DOHH2 (cell line): ENCODE measurements at regions not wholly inside any gene's neighbourhood (a gene's known extent, or its start where the extent isn't known, plus 50 kb on each side); places are given as distances from the start of the nearest gene placed in this dataset.

ENCODE experiments used
- H3F3A ChIP-seq: fragments of 200-600 bp; sonication (generic), shearing (Covaris generic); 2 replicates; pipeline ENCODE4 v1.6.0; 2016; ENCODE audit warnings: antibody characterized with exemption, mild to moderate bottlenecking; ENCODE audit not compliant: control insufficient read depth, insufficient read depth
- H3K27ac ChIP-seq: fragments of 200-600 bp; sonication (generic); 2 replicates; pipeline ENCODE4 v1.5.1; 2014; ENCODE audit warnings: low read depth, mild to moderate bottlenecking, low read length, moderate library complexity
- H3K27me3 ChIP-seq: fragments of 200-600 bp; sonication (generic); 2 replicates; pipeline ENCODE4 v1.6.1; 2014; ENCODE audit warnings: mild to moderate bottlenecking, low read length, mixed read lengths; ENCODE audit not compliant: control insufficient read depth
- H3K36me3 ChIP-seq: fragments of 200-600 bp; sonication (generic); 2 replicates; pipeline ENCODE4 v1.6.1; 2014; ENCODE audit warnings: mild to moderate bottlenecking, low read length, moderate library complexity, mixed read lengths; ENCODE audit not compliant: control insufficient read depth
- H3K4me1 ChIP-seq: fragments of 200-600 bp; sonication (generic); 2 replicates; pipeline ENCODE4 v1.6.1; 2014; ENCODE audit warnings: mild to moderate bottlenecking, low read length, mixed read lengths; ENCODE audit not compliant: control insufficient read depth
- H3K4me2 ChIP-seq: fragments of 200-600 bp; sonication (generic); 2 replicates; pipeline ENCODE4 v1.6.0; 2014; ENCODE audit warnings: mild to moderate bottlenecking, low read length, moderate library complexity
- H3K4me3 ChIP-seq: fragments of 200-600 bp; sonication (generic); 2 replicates; pipeline ENCODE4 v1.5.1; 2014; ENCODE audit warnings: mild to moderate bottlenecking, low read length, mixed read lengths
- H3K79me2 ChIP-seq: fragments of 200-600 bp; sonication (generic); 2 replicates; pipeline ENCODE4 v1.6.1; 2014; ENCODE audit warnings: mild to moderate bottlenecking, low read length, mixed read lengths; ENCODE audit not compliant: control insufficient read depth
- H3K9me2 ChIP-seq: fragments of 200-600 bp; sonication (generic); replicated peaks from 2 replicates; pipeline ENCODE4 v1.6.1; 2014; ENCODE audit warnings: mild to moderate bottlenecking, low read length, mixed read lengths; ENCODE audit not compliant: control insufficient read depth
- H3K9me3 ChIP-seq: fragments of 200-600 bp; sonication (generic); 2 replicates; pipeline ENCODE4 v1.6.1; 2014; ENCODE audit warnings: antibody characterized with exemption, low read length, mixed read lengths; ENCODE audit not compliant: control insufficient read depth, insufficient read depth
- H4K20me1 ChIP-seq: fragments of 200-600 bp; sonication (generic); 2 replicates; pipeline ENCODE4 v1.6.0; 2014; ENCODE audit warnings: low read depth, mild to moderate bottlenecking, antibody characterized with exemption, low read length, moderate library complexity; ENCODE audit not compliant: control insufficient read depth, insufficient read depth
- EZH2phosphoT487 ChIP-seq: fragments of 200-600 bp; sonication (generic); IDR thresholded peaks from 2 replicates; pipeline ENCODE4 v1.6.1; 2017; ENCODE audit warnings: borderline replicate concordance, mild to moderate bottlenecking, antibody characterized with exemption, low read length, moderate library complexity, mixed read lengths
- TF ChIP-seq, protein P1 (sequence below): fragments of 200-600 bp; sonication (generic); IDR thresholded peaks from one replicate; pipeline ENCODE4 v1.5.1; 2014; ENCODE audit warnings: antibody characterized with exemption, mild to moderate bottlenecking, low read depth, low read length; ENCODE audit not compliant: poor library complexity, severe bottlenecking

DNA sequence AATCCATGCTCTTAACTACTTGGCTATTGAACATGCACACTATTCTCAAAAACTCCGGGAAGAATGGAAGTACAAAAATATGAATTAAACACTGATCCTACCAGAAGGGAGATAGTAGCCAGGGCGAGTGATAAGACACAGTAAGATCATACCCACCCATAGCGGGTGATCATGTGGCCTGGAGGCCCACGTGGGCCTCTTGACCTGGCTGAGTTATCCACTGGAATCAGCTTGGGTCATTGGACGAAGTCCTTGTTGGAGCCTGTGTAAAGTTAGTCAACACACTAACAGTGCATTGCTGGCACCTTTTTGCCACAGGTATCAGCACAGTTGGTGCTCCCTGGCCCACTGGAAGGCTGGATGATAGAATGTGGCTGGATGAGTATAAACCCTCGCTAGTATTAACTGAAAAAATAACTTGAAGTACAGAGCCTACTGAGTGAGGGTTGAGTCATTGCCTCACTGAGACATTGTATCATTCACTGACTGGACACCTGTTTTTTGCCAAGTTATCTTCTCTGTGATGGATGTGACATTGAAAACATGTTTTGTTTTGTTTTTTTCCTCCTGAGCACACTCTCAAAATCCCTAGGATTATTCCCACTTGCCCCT, 149.2 kb upstream of the FUT8 start:
- Histone ChIP-seq H3K4me3 (no peak overlapping the region), H4K20me1 (no peaks in the 10 kb centered on the region), H3F3A (no peaks in the 10 kb centered on the region), H3K27me3 (no peaks in the 10 kb centered on the region), H3K9me3 (no peaks in the 10 kb centered on the region), H3K9me2 (no peaks in the 10 kb centered on the region), H3K79me2 (no peaks in the 10 kb centered on the region), H3K4me1 (no peaks in the 10 kb centered on the region), H3K36me3 (no peaks in the 10 kb centered on the region), H3K4me2 (no peak overlapping the region), H3K27ac (no peak overlapping the region)
- no peak for TF ChIP-seq EZH2phosphoT487

- H3K27ac ChIP-seq, result no peak overlapping the region
- H3K4me3 ChIP-seq, result no peak overlapping the region
- no peaks in the 10 kb centered on the region for H3K27me3 ChIP-seq
- no peaks in the 10 kb centered on the region for H3K9me2 ChIP-seq
- no peak for TF ChIP-seq EZH2phosphoT487
- TF ChIP-seq, protein P1, sequence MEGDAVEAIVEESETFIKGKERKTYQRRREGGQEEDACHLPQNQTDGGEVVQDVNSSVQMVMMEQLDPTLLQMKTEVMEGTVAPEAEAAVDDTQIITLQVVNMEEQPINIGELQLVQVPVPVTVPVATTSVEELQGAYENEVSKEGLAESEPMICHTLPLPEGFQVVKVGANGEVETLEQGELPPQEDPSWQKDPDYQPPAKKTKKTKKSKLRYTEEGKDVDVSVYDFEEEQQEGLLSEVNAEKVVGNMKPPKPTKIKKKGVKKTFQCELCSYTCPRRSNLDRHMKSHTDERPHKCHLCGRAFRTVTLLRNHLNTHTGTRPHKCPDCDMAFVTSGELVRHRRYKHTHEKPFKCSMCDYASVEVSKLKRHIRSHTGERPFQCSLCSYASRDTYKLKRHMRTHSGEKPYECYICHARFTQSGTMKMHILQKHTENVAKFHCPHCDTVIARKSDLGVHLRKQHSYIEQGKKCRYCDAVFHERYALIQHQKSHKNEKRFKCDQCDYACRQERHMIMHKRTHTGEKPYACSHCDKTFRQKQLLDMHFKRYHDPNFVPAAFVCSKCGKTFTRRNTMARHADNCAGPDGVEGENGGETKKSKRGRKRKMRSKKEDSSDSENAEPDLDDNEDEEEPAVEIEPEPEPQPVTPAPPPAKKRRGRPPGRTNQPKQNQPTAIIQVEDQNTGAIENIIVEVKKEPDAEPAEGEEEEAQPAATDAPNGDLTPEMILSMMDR, result no peak
- H3K4me1 ChIP-seq, result peaks cover 5% of the 10 kb centered on the region
- H3K79me2 ChIP-seq, result no peaks in the 10 kb centered on the region
- no peaks in the 10 kb centered on the region for H3K9me3 ChIP-seq
- no peaks in the 10 kb centered on the region for H3F3A ChIP-seq
- H4K20me1 ChIP-seq, result no peaks in the 10 kb centered on the region
- H3K4me2 ChIP-seq, result no peak overlapping the region
- no peaks in the 10 kb centered on the region for H3K36me3 ChIP-seq
Observed at GRCh38 chr14:65267856-65268255, 144.7 kb upstream of the FUT8 start.

DNA sequence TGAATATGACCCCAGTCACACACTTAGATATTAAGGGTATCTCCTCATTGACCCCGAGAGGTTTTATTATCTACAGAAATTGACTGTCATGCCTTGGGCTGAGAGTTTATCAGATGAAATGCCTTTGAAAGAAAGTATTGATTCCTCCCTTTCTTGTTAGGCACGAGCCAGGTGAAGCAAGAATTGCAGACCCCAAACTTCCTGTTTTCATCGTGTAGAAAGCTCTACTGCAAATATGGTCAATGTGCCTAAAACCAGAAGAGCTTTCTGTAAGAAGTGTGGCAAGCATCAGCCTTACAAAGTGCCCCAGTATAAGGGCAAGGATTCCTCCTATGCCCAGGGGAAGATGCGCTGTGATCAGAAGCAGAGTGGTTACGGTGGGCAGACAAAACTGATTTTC, 143.9 kb upstream of the FUT8 start:
- Histone ChIP-seq H3K4me1 (peaks cover 5% of the 10 kb centered on the region), H3F3A (no peaks in the 10 kb centered on the region), H3K27me3 (no peaks in the 10 kb centered on the region), H3K9me2 (no peaks in the 10 kb centered on the region), H3K9me3 (no peaks in the 10 kb centered on the region), H3K36me3 (no peaks in the 10 kb centered on the region), H3K79me2 (no peaks in the 10 kb centered on the region), H3K4me2 (no peak overlapping the region), H4K20me1 (no peaks in the 10 kb centered on the region), H3K27ac (no peak overlapping the region), H3K4me3 (no peak overlapping the region)
- TF ChIP-seq, protein P1, result no peak
- TF ChIP-seq EZH2phosphoT487, result no peak

GRCh38 chr14:65269732-65270131, 142.8 kb upstream of the FUT8 start:
- no peaks in the 10 kb centered on the region for H3K27me3 ChIP-seq
- no peaks in the 10 kb centered on the region for H3F3A ChIP-seq
- no peaks in the 10 kb centered on the region for H4K20me1 ChIP-seq
- H3K4me3 ChIP-seq, result no peak overlapping the region
- H3K79me2 ChIP-seq, result no peaks in the 10 kb centered on the region
- no peaks in the 10 kb centered on the region for H3K36me3 ChIP-seq
- TF ChIP-seq EZH2phosphoT487, result no peak
- TF ChIP-seq, protein P1, result no peak
- H3K4me1 ChIP-seq, result peaks cover 5% of the 10 kb centered on the region
- H3K27ac ChIP-seq, result no peak overlapping the region
- no peaks in the 10 kb centered on the region for H3K9me3 ChIP-seq
- no peak overlapping the region for H3K4me2 ChIP-seq
- no peaks in the 10 kb centered on the region for H3K9me2 ChIP-seq
